ENCODE measurements at regions not wholly inside any gene's neighbourhood (a gene's known extent, or its start where the extent isn't known, plus 50 kb on each side); places are given as distances from the start of the nearest gene placed in this dataset.
A peak's percentile ranks its signal among the peaks of the same experiment; 100 is the strongest.

DNA sequence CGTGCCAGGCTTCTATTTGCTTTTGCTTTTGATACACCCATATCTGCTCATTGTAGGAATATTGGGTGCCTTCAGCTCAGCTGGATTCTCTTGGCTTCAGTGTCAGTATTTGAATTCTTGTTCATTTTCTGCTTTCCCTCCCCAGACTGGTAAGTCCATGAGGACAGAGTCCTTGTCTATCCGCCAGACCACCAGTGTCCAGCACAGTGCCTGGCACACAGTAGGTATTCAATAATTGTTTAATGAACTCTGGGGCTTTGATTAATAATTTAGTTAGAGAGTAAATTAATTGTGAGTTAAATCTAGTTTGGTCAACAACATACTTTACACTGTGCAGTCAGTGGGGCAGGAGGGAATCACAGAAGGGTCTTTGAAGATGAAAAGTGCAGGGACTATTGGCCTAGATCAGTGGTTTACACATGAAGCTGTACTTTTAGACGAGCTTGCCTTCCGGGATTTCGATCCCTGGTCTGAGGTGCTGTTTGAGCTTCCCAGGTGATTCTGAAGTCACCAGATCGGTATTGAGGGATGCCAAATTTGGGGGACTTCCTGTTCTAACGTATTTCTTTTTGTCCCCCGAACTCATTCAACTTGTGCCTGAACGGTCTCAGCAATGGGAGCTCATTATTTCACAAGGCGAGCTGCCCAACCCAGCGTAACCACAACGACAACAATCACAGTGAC lies 119.1 kb upstream of the JUN start:
- H3F3A ChIP-seq (ENCODE audit: low read depth), result no peaks in the 10 kb centered on the region; the same call in 1 of the 2 replicates
- no peaks in the 10 kb centered on the region for H3K27me3 ChIP-seq (ENCODE audit: insufficient read depth, low read length, poor library complexity, severe bottlenecking)
- H3K4me2 ChIP-seq (ENCODE audit: low read depth, low read length, poor library complexity, severe bottlenecking), result peak overlapping the region; percentile 67
- H3K9me3 ChIP-seq (ENCODE audit: insufficient read depth, low read depth, low read length), result no peaks in the 10 kb centered on the region
- no peaks in the 10 kb centered on the region for H4K20me1 ChIP-seq (ENCODE audit: insufficient read depth, low read length, poor library complexity, severe bottlenecking)
- TF ChIP-seq CTCF (conservative IDR thresholded peaks at IDR 0.05; ENCODE audit: low read length) (no peak), EZH2phosphoT487 (IDR thresholded peaks at IDR 0.05; ENCODE audit: borderline replicate concordance) (no peak)
- H3K9ac ChIP-seq (ENCODE audit: low read depth, low read length, poor library complexity, severe bottlenecking), result peak overlapping the region; percentile 77
- peak overlapping the region; percentile 74 for H3K4me3 ChIP-seq (ENCODE audit: low read length, poor library complexity, severe bottlenecking)
- H3K36me3 ChIP-seq (ENCODE audit: insufficient read depth, low read length), result no peaks in the 10 kb centered on the region
- no peaks in the 10 kb centered on the region for H3K9me2 ChIP-seq (replicated peaks; ENCODE audit: low read depth, low read length)
- H2AFZ ChIP-seq (ENCODE audit: low read length), result peak overlapping the region; percentile 66
- H3K4me1 ChIP-seq (ENCODE audit: insufficient read depth, low read length, poor library complexity, severe bottlenecking), result peaks cover 34% of the 10 kb centered on the region
- no peaks in the 10 kb centered on the region for H3K79me2 ChIP-seq (ENCODE audit: insufficient read depth, low read length)

GRCh38 chr1:58903514-58904298 lies 119.9 kb upstream of the JUN start:
- Histone ChIP-seq H3K4me2 (ENCODE audit: low read depth, low read length, poor library complexity, severe bottlenecking) (peak overlapping the region; percentile 67), H2AFZ (ENCODE audit: low read length) (peak overlapping the region; percentile 86), H3K36me3 (ENCODE audit: insufficient read depth, low read length) (no peaks in the 10 kb centered on the region), H3K27me3 (ENCODE audit: insufficient read depth, low read length, poor library complexity, severe bottlenecking) (no peaks in the 10 kb centered on the region), H3K4me3 (ENCODE audit: low read length, poor library complexity, severe bottlenecking) (peak overlapping the region; percentile 74), H4K20me1 (ENCODE audit: insufficient read depth, low read length, poor library complexity, severe bottlenecking) (no peaks in the 10 kb centered on the region), H3F3A (ENCODE audit: low read depth) (no peaks in the 10 kb centered on the region; the same call in 1 of the 2 replicates), H3K79me2 (ENCODE audit: insufficient read depth, low read length) (no peaks in the 10 kb centered on the region), H3K9me3 (ENCODE audit: insufficient read depth, low read depth, low read length) (no peaks in the 10 kb centered on the region), H3K4me1 (ENCODE audit: insufficient read depth, low read length, poor library complexity, severe bottlenecking) (peaks cover 32% of the 10 kb centered on the region), H3K9me2 (replicated peaks; ENCODE audit: low read depth, low read length) (no peaks in the 10 kb centered on the region), H3K9ac (ENCODE audit: low read depth, low read length, poor library complexity, severe bottlenecking) (peak overlapping the region; percentile 77)
- no peak for TF ChIP-seq CTCF (conservative IDR thresholded peaks at IDR 0.05; ENCODE audit: low read length)
- no peak for TF ChIP-seq EZH2phosphoT487 (IDR thresholded peaks at IDR 0.05; ENCODE audit: borderline replicate concordance)

DNA sequence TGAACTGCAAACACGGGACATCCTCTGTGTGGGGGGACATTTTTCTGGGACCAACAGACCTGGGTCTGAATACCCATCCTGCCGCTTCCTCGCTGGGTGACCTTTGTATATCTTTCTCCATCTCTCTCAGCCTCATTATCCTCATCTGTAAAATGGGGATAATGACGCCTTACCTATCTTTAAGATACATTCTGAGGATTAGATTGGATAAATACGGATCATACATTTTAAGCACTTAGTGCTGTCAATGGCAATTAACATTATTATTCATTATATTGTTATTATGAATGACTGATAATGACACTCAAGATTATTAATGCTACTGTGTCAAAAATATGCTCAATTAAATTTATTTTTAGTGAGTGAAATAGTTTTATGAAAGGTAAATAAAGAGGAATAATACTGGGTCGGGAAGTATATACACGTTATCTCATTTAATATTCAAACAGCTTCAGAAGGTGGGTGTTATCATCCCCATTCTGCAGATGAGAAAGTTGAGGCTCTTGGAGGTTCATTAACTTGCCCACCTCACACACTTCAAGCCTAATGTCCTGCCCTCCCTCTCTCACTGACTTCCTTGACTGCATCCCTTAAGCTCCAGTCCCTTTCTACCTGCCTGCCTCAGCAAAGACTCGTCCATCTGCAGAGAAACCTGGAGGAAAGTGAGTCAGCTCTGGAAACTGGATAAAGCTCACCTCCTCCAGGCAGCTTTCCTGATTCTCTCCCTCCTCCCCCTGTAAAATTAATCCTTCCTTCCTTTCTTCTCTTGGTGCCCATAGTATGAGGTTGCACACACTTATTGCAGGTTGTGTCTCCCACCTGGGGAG lies 120.7 kb upstream of the JUN start:
- TF ChIP-seq EZH2phosphoT487 (IDR thresholded peaks at IDR 0.05; ENCODE audit: borderline replicate concordance) (no peak), CTCF (conservative IDR thresholded peaks at IDR 0.05; ENCODE audit: low read length) (no peak)
- H2AFZ ChIP-seq (ENCODE audit: low read length), result peak overlapping the region; percentile 86; the same call in 1 of the 2 replicates

More for the DNA sequence above, 120.7 kb upstream of the JUN start:
- peak overlapping the region; percentile 74 for H3K4me3 ChIP-seq (ENCODE audit: low read length, poor library complexity, severe bottlenecking)
- no peaks in the 10 kb centered on the region for H3K36me3 ChIP-seq (ENCODE audit: insufficient read depth, low read length)
- peak overlapping the region; percentile 77 for H3K9ac ChIP-seq (ENCODE audit: low read depth, low read length, poor library complexity, severe bottlenecking)
- no peaks in the 10 kb centered on the region; the same call in 1 of the 2 replicates for H3F3A ChIP-seq (ENCODE audit: low read depth)
- no peaks in the 10 kb centered on the region for H3K79me2 ChIP-seq (ENCODE audit: insufficient read depth, low read length)
- no peaks in the 10 kb centered on the region for H3K27me3 ChIP-seq (ENCODE audit: insufficient read depth, low read length, poor library complexity, severe bottlenecking)
- H3K4me2 ChIP-seq (ENCODE audit: low read depth, low read length, poor library complexity, severe bottlenecking), result peak overlapping the region; percentile 67
- no peaks in the 10 kb centered on the region for H3K9me2 ChIP-seq (replicated peaks; ENCODE audit: low read depth, low read length)
- no peaks in the 10 kb centered on the region for H4K20me1 ChIP-seq (ENCODE audit: insufficient read depth, low read length, poor library complexity, severe bottlenecking)
- H3K9me3 ChIP-seq (ENCODE audit: insufficient read depth, low read depth, low read length), result no peaks in the 10 kb centered on the region
- peaks cover 27% of the 10 kb centered on the region for H3K4me1 ChIP-seq (ENCODE audit: insufficient read depth, low read length, poor library complexity, severe bottlenecking)

All from Loucy (cell line).